ENCODE measurements at regions not wholly inside any gene's neighbourhood (a gene's known extent, or its start where the extent isn't known, plus 50 kb on each side); places are given as distances from the start of the nearest gene placed in this dataset.

GRCh38 chr22:27557286-27558008 is 244.1 kb downstream of the MN1 start:
- H3K9me3 ChIP-seq = peaks cover 6% of the 10 kb centered on the region; the same call in 1 of the 2 replicates
- no peaks in the 10 kb centered on the region; the same call in 1 of the 2 replicates for H3K36me3 ChIP-seq (replicated peaks)
- DNase-seq (ENCODE audit: low spot score in 2 of 2) = peak; percentile 80 to 97
- in situ Hi-C loops (cut with MboI; ENCODE audit: low sequenced_read_pairs) = no loop called here
- H3K4me1 ChIP-seq = peaks cover 47% of the 10 kb centered on the region
- no peak overlapping the region for H3K4me3 ChIP-seq
- no peaks in the 10 kb centered on the region for H3K27me3 ChIP-seq (ENCODE audit: low read depth)

- H3K4me3 ChIP-seq = no peak overlapping the region
- peaks cover 45% of the 10 kb centered on the region for H3K4me1 ChIP-seq
- in situ Hi-C loops (cut with MboI; ENCODE audit: low sequenced_read_pairs) = no loop called here
- H3K36me3 ChIP-seq (replicated peaks) = no peaks in the 10 kb centered on the region; the same call in 1 of the 2 replicates
- DNase-seq (ENCODE audit: low spot score in 2 of 2) = no peak
- H3K9me3 ChIP-seq = no peaks in the 10 kb centered on the region
- H3K27me3 ChIP-seq (ENCODE audit: low read depth) = no peaks in the 10 kb centered on the region
Observed at GRCh38 chr22:27558658-27559371, 242.7 kb downstream of the MN1 start.

- Histone ChIP-seq H3K9me3 (no peaks in the 10 kb centered on the region), H3K27me3 (ENCODE audit: low read depth) (no peaks in the 10 kb centered on the region), H3K4me3 (no peak overlapping the region), H3K4me1 (peaks cover 34% of the 10 kb centered on the region), H3K36me3 (replicated peaks) (no peaks in the 10 kb centered on the region)
- peak; percentile 26 to 41 for DNase-seq (ENCODE audit: low spot score in 2 of 2)
- in situ Hi-C loops (cut with MboI; ENCODE audit: low sequenced_read_pairs) = no loop called here
Observed at GRCh38 chr22:27560781-27561180, 240.8 kb downstream of the MN1 start.

- peak in 1 of 2 experiments; percentile 36 for DNase-seq (ENCODE audit: low spot score in 2 of 2)
- in situ Hi-C loops (cut with MboI; ENCODE audit: low sequenced_read_pairs) = no loop called here
- Histone ChIP-seq H3K4me3 (no peak overlapping the region), H3K36me3 (replicated peaks) (no peaks in the 10 kb centered on the region), H3K9me3 (no peaks in the 10 kb centered on the region), H3K27me3 (ENCODE audit: low read depth) (no peaks in the 10 kb centered on the region), H3K4me1 (peaks cover 34% of the 10 kb centered on the region)
Observed at GRCh38 chr22:27561286-27561904, 240.2 kb downstream of the MN1 start.

- no peaks in the 10 kb centered on the region for H3K9me3 ChIP-seq
- H3K27me3 ChIP-seq (ENCODE audit: low read depth) = no peaks in the 10 kb centered on the region
- no peaks in the 10 kb centered on the region for H3K36me3 ChIP-seq (replicated peaks)
- in situ Hi-C loops (cut with MboI; ENCODE audit: low sequenced_read_pairs) = no loop called here
- DNase-seq (ENCODE audit: low spot score in 2 of 2) = no peak
- peaks cover 16% of the 10 kb centered on the region for H3K4me1 ChIP-seq
- no peak overlapping the region for H3K4me3 ChIP-seq
Observed at GRCh38 chr22:27564806-27565205, 236.8 kb downstream of the MN1 start.

GRCh38 chr22:27566602-27567001 is 235.0 kb downstream of the MN1 start:
- Histone ChIP-seq H3K36me3 (replicated peaks) (no peaks in the 10 kb centered on the region), H3K4me3 (no peak overlapping the region), H3K27me3 (ENCODE audit: low read depth) (no peaks in the 10 kb centered on the region), H3K4me1 (peaks cover under 1% of the 10 kb centered on the region; the same call in 1 of the 2 replicates), H3K9me3 (no peaks in the 10 kb centered on the region)
- in situ Hi-C loops (cut with MboI; ENCODE audit: low sequenced_read_pairs) = no loop called here
- DNase-seq (ENCODE audit: low spot score in 2 of 2) = no peak

GRCh38 chr22:27568265-27568664 is 233.3 kb downstream of the MN1 start:
- H3K27me3 ChIP-seq (ENCODE audit: low read depth) = no peaks in the 10 kb centered on the region
- H3K9me3 ChIP-seq = no peaks in the 10 kb centered on the region
- H3K36me3 ChIP-seq (replicated peaks) = no peaks in the 10 kb centered on the region
- no peak overlapping the region for H3K4me3 ChIP-seq
- in situ Hi-C loops (cut with MboI; ENCODE audit: low sequenced_read_pairs) = no loop called here
- H3K4me1 ChIP-seq = peaks cover 5% of the 10 kb centered on the region
- DNase-seq (ENCODE audit: low spot score in 2 of 2) = no peak

GRCh38 chr22:27571463-27572277 is 229.9 kb downstream of the MN1 start:
- Histone ChIP-seq H3K4me1 (peaks cover 10% of the 10 kb centered on the region), H3K9me3 (no peaks in the 10 kb centered on the region), H3K36me3 (replicated peaks) (no peaks in the 10 kb centered on the region), H3K4me3 (no peak overlapping the region), H3K27me3 (ENCODE audit: low read depth) (no peaks in the 10 kb centered on the region)
- DNase-seq (ENCODE audit: low spot score in 2 of 2) = no peak
- in situ Hi-C loops (cut with MboI; ENCODE audit: low sequenced_read_pairs) = no loop called here

GRCh38 chr22:27572278-27572666 is 229.3 kb downstream of the MN1 start:
- no peaks in the 10 kb centered on the region for H3K36me3 ChIP-seq (replicated peaks)
- in situ Hi-C loops (cut with MboI; ENCODE audit: low sequenced_read_pairs) = no loop called here
- DNase-seq (ENCODE audit: low spot score in 2 of 2) = no peak

GRCh38 chr22:27573280-27574001 is 228.1 kb downstream of the MN1 start:
- 0 out of 2 replicates have a peak overlapping the region, but pooled peaks have one; percentile 4 for H3K4me3 ChIP-seq
- no peaks in the 10 kb centered on the region for H3K27me3 ChIP-seq (ENCODE audit: low read depth)
- H3K36me3 ChIP-seq (replicated peaks) = no peaks in the 10 kb centered on the region
- H3K4me1 ChIP-seq = peaks cover 10% of the 10 kb centered on the region
- no peaks in the 10 kb centered on the region for H3K9me3 ChIP-seq
- DNase-seq (ENCODE audit: low spot score in 2 of 2) = peak; percentile 55 to 57
- in situ Hi-C loops (cut with MboI; ENCODE audit: low sequenced_read_pairs) = no loop called here

More at GRCh38 chr22:27572278-27572666, 229.3 kb downstream of the MN1 start:
- no peaks in the 10 kb centered on the region for H3K27me3 ChIP-seq (ENCODE audit: low read depth)
- peaks cover 10% of the 10 kb centered on the region for H3K4me1 ChIP-seq
- H3K9me3 ChIP-seq = no peaks in the 10 kb centered on the region
- no peak overlapping the region for H3K4me3 ChIP-seq

- no peaks in the 10 kb centered on the region for H3K27me3 ChIP-seq (ENCODE audit: low read depth)
- no peaks in the 10 kb centered on the region for H3K36me3 ChIP-seq (replicated peaks)
- no peak overlapping the region for H3K4me3 ChIP-seq
- no peaks in the 10 kb centered on the region for H3K9me3 ChIP-seq
- in situ Hi-C loops (cut with MboI; ENCODE audit: low sequenced_read_pairs) = no loop called here
- H3K4me1 ChIP-seq = peaks cover 10% of the 10 kb centered on the region
- DNase-seq (ENCODE audit: low spot score in 2 of 2) = no peak
Observed at GRCh38 chr22:27574002-27574366, 227.6 kb downstream of the MN1 start.

GRCh38 chr22:27574651-27575050 is 226.9 kb downstream of the MN1 start:
- Histone ChIP-seq H3K9me3 (no peaks in the 10 kb centered on the region), H3K36me3 (replicated peaks) (no peaks in the 10 kb centered on the region), H3K4me3 (no peak overlapping the region), H3K4me1 (peaks cover 10% of the 10 kb centered on the region), H3K27me3 (ENCODE audit: low read depth) (no peaks in the 10 kb centered on the region)
- DNase-seq (ENCODE audit: low spot score in 2 of 2) = no peak
- in situ Hi-C loops (cut with MboI; ENCODE audit: low sequenced_read_pairs) = no loop called here

- peaks cover 10% of the 10 kb centered on the region for H3K4me1 ChIP-seq
- H3K27me3 ChIP-seq (ENCODE audit: low read depth) = no peaks in the 10 kb centered on the region
- no peak for DNase-seq (ENCODE audit: low spot score in 2 of 2)
- H3K36me3 ChIP-seq (replicated peaks) = no peaks in the 10 kb centered on the region
- in situ Hi-C loops (cut with MboI; ENCODE audit: low sequenced_read_pairs) = no loop called here
- H3K9me3 ChIP-seq = no peaks in the 10 kb centered on the region
- H3K4me3 ChIP-seq = no peak overlapping the region
Observed at GRCh38 chr22:27575348-27575747, 226.2 kb downstream of the MN1 start.
